Vagina (tissue), 2 donors: ENCODE measurements at regions not wholly inside any gene's neighbourhood (a gene's known extent, or its start where the extent isn't known, plus 50 kb on each side); places are given as distances from the start of the nearest gene placed in this dataset.

ENCODE experiments used
- CTCF ChIP-seq, 3 experiments: fragments of 450-650 bp in 2 of 3; fragments of 200-600 bp in 1 of 3; sonication (generic) in 1 of 3; IDR thresholded peaks; one replicate each; pipeline ENCODE4 v1.5.1; 2017 to 2019; ENCODE audit warnings: antibody characterized with exemption in 3 of 3, mild to moderate bottlenecking in 2 of 3, moderate library complexity in 2 of 3
- POLR2A ChIP-seq, 2 donors: fragments of 450-650 bp; IDR thresholded peaks; one replicate each; pipeline ENCODE4 v1.6.1; 2017; ENCODE audit warnings: antibody characterized with exemption in 2 of 2, mild to moderate bottlenecking in 2 of 2, moderate library complexity in 2 of 2
- POLR2AphosphoS5 ChIP-seq, 2 donors: sonication (generic); formaldehyde crosslinking; IDR thresholded peaks; one replicate each; pipeline ENCODE4 v1.9.0; 2017; ENCODE audit warnings: antibody characterized with exemption in 2 of 2, mild to moderate bottlenecking in 2 of 2, low read depth in 1 of 2; ENCODE audit not compliant: insufficient read depth in 1 of 2

GRCh38 chr3:153762411-153763235, 358.6 kb upstream of the ARHGEF26 start:
- TF ChIP-seq CTCF (IDR thresholded peaks at IDR 0.05) (no peak), POLR2A (IDR thresholded peaks at IDR 0.05) (no peak), POLR2AphosphoS5 (IDR thresholded peaks at IDR 0.05; ENCODE audit: insufficient read depth in 1 of 2, low read depth in 1 of 2) (no peak)
